Psoas muscle (tissue), 7 donors: ENCODE measurements at regions not wholly inside any gene's neighbourhood (a gene's known extent, or its start where the extent isn't known, plus 50 kb on each side); places are given as distances from the start of the nearest gene placed in this dataset.

Experiments used
- ATAC-seq, 4 donors: fragments of 200-7000 bp; cut with Tn5 transposase; one replicate each; pipeline ENCODE4 v1.9.1; 2020; ENCODE audit warnings: moderate library complexity in 3 of 4, mild to moderate bottlenecking in 2 of 4
- DNase-seq, 2 donors: peaks; one replicate each; pipeline ENCODE4 v3.0.0-alpha.2; 2020
- H3K27ac ChIP-seq: fragments of 200-600 bp; one replicate; pipeline ENCODE4 v1.8.0; 2022
- H3K27me3 ChIP-seq, 3 donors: fragments of 200-600 bp in 1 of 3; one replicate each; pipeline versions ENCODE4 v1.6.1 to v1.8.0; 2013 to 2022; ENCODE audit warnings: low read length in 2 of 3, mild to moderate bottlenecking in 2 of 3, moderate library complexity in 1 of 3; ENCODE audit not compliant: insufficient read depth in 3 of 3
- H3K36me3 ChIP-seq, 2 donors: fragments of 200-600 bp in 1 of 2; one replicate each; pipeline versions ENCODE4 v1.6.1 to v1.8.0; 2013 to 2022; ENCODE audit warnings: low read depth in 1 of 2, mild to moderate bottlenecking in 1 of 2, moderate library complexity in 1 of 2; ENCODE audit not compliant: insufficient read depth in 1 of 2
- H3K4me1 ChIP-seq: fragments of 200-600 bp; one replicate; pipeline ENCODE4 v1.8.0; 2022
- H3K4me3 ChIP-seq: fragments of 200-600 bp; one replicate; pipeline ENCODE4 v1.8.0; 2022; ENCODE audit warnings: mild to moderate bottlenecking
- H3K9me3 ChIP-seq: fragments of 200-600 bp; one replicate; pipeline ENCODE4 v1.8.0; 2022
- CTCF ChIP-seq: fragments of 200-600 bp; IDR thresholded peaks from one replicate; pipeline ENCODE4 v1.8.0; 2022; ENCODE audit warnings: antibody characterized with exemption
- WGBS, 3 donors: extraction: QIAGEN DNeasy Blood & Tissue Kit; methylation state at CpG; one replicate each; pipeline versions ENCODE4 v1.1.6 to v1.1.7; 2013; 5-methylcytosine and 5-hydroxymethylcytosine counted together
- intact Hi-C, 2 donors: fragments of 100-400 bp; cut with DNase I; formaldehyde crosslinking; loops; one replicate each; pipeline versions ENCODE4 v1.11.0 to v1.14.2; 2022
- donor health status: healthy with polysubstance abuse.
- donor health status: DM: no; HTN: no; CAD: no; lungs with moderate emphysema.
- donor health status: Bipolar disorder and iron deficiency.
- donor health status: healthy.
- donor health status: DM: yes; HTN: yes; CAD: no.
- donor health status: DM: no; HTN: no; CAD: no.
- donor health status: DM: yes; HTN: yes; CAD: no.

- no peak for DNase-seq
- TF ChIP-seq CTCF, result no peak
- intact Hi-C loops, result no loop called here
- no peak overlapping the region for H3K27ac ChIP-seq
- no peaks in the 10 kb centered on the region for H3K27me3 ChIP-seq
- H3K9me3 ChIP-seq, result no peaks in the 10 kb centered on the region
- no peak for ATAC-seq
- H3K36me3 ChIP-seq, result no peaks in the 10 kb centered on the region
- H3K4me1 ChIP-seq, result no peaks in the 10 kb centered on the region
- no peak overlapping the region for H3K4me3 ChIP-seq
Measured at GRCh38 chr6:98485593-98485992, 348.8 kb upstream of the POU3F2 start.

- no peak overlapping the region for H3K4me3 ChIP-seq
- H3K36me3 ChIP-seq, result no peaks in the 10 kb centered on the region
- DNase-seq (no peak), ATAC-seq (no peak)
- H3K4me1 ChIP-seq, result no peaks in the 10 kb centered on the region
- H3K27ac ChIP-seq, result no peak overlapping the region
- intact Hi-C loops, result no loop called here
- no peak for TF ChIP-seq CTCF
- no peaks in the 10 kb centered on the region for H3K27me3 ChIP-seq
- H3K9me3 ChIP-seq, result no peaks in the 10 kb centered on the region
- WGBS, 3 donors, result 40 to 58% (median 44%) methylated on average over 2 of the region's 2 CpGs
Measured at GRCh38 chr6:98486057-98486456, 348.3 kb upstream of the POU3F2 start.

- Histone ChIP-seq H3K27me3 (no peaks in the 10 kb centered on the region), H3K4me3 (no peak overlapping the region), H3K36me3 (no peaks in the 10 kb centered on the region), H3K9me3 (no peaks in the 10 kb centered on the region), H3K4me1 (no peaks in the 10 kb centered on the region), H3K27ac (no peak overlapping the region)
- 40 to 85% (median 70%) methylated on average over 1 of the region's 1 CpG for WGBS, 3 donors
- TF ChIP-seq CTCF, result no peak
- intact Hi-C loops, result no loop called here
- ATAC-seq (no peak), DNase-seq (no peak)
Measured at GRCh38 chr6:98487612-98488011, 346.8 kb upstream of the POU3F2 start.

- H3K4me3 ChIP-seq, result no peak overlapping the region
- intact Hi-C loops, result no loop called here
- no peaks in the 10 kb centered on the region for H3K9me3 ChIP-seq
- H3K4me1 ChIP-seq, result no peaks in the 10 kb centered on the region
- no peaks in the 10 kb centered on the region for H3K36me3 ChIP-seq
- DNase-seq (no peak), ATAC-seq (no peak)
- H3K27ac ChIP-seq, result no peak overlapping the region
- TF ChIP-seq CTCF, result no peak
- no peaks in the 10 kb centered on the region for H3K27me3 ChIP-seq
- WGBS, 3 donors, result 48 to 54% (median 50%) methylated on average over 7 of the region's 7 CpGs
Measured at GRCh38 chr6:98498144-98498775, 336.1 kb upstream of the POU3F2 start.

GRCh38 chr6:98498866-98499265 is 335.5 kb upstream of the POU3F2 start:
- no peak for TF ChIP-seq CTCF
- DNase-seq, result no peak
- H3K27me3 ChIP-seq, result no peaks in the 10 kb centered on the region
- ATAC-seq, result no peak
- H3K36me3 ChIP-seq, result no peaks in the 10 kb centered on the region
- no peaks in the 10 kb centered on the region for H3K9me3 ChIP-seq
- H3K4me1 ChIP-seq, result no peaks in the 10 kb centered on the region
- no peak overlapping the region for H3K27ac ChIP-seq
- no peak overlapping the region for H3K4me3 ChIP-seq
- intact Hi-C loops, result no loop called here
- WGBS, 3 donors, result 43 to 64% (median 48%) methylated on average over 3 of the region's 3 CpGs
